ENCODE measurements at regions not wholly inside any gene's neighbourhood (a gene's known extent, or its start where the extent isn't known, plus 50 kb on each side); places are given as distances from the start of the nearest gene placed in this dataset.

GRCh38 chr13:80802946-80803345, 462.0 kb upstream of the SPRY2 start:
- H3K9me3 ChIP-seq: no peaks in the 10 kb centered on the region
- DNase-seq (ENCODE audit: low spot score): no peak
- no peaks in the 10 kb centered on the region for H3K4me1 ChIP-seq (replicated peaks)
- H3K27ac ChIP-seq: no peak overlapping the region
- no peak for TF ChIP-seq CTCF (IDR thresholded peaks at IDR 0.05)
- TF ChIP-seq POLR2A (IDR thresholded peaks at IDR 0.05): no peak
- TF ChIP-seq POLR2AphosphoS5 (IDR thresholded peaks at IDR 0.05): no peak
- H3K27me3 ChIP-seq (replicated peaks; ENCODE audit: insufficient read depth): no peaks in the 10 kb centered on the region
- WGBS: 80% methylated on average over 3 of the region's 3 CpGs
- no peak overlapping the region for H3K4me3 ChIP-seq
- intact Hi-C loops (cut with DNase I): no loop called here
- H3K36me3 ChIP-seq: no peaks in the 10 kb centered on the region

GRCh38 chr13:80798576-80799133, 457.7 kb upstream of the SPRY2 start:
- intact Hi-C loops (cut with DNase I): no loop called here
- Histone ChIP-seq H3K9me3 (no peaks in the 10 kb centered on the region), H3K27ac (no peak overlapping the region), H3K4me3 (no peak overlapping the region), H3K36me3 (no peaks in the 10 kb centered on the region), H3K27me3 (replicated peaks; ENCODE audit: insufficient read depth) (no peaks in the 10 kb centered on the region), H3K4me1 (replicated peaks) (no peaks in the 10 kb centered on the region)
- WGBS: 44% methylated on average over 1 of the region's 1 CpG
- TF ChIP-seq POLR2AphosphoS5 (IDR thresholded peaks at IDR 0.05) (no peak), CTCF (IDR thresholded peaks at IDR 0.05) (no peak), POLR2A (IDR thresholded peaks at IDR 0.05) (no peak)
- no peak for DNase-seq (ENCODE audit: low spot score)

GRCh38 chr13:80787604-80788003, 446.7 kb upstream of the SPRY2 start:
- Histone ChIP-seq H3K4me3 (no peak overlapping the region), H3K36me3 (no peaks in the 10 kb centered on the region), H3K27ac (no peak overlapping the region), H3K9me3 (no peaks in the 10 kb centered on the region), H3K27me3 (replicated peaks; ENCODE audit: insufficient read depth) (no peaks in the 10 kb centered on the region), H3K4me1 (replicated peaks) (no peaks in the 10 kb centered on the region)
- WGBS: 80% methylated on average over 1 of the region's 1 CpG
- TF ChIP-seq POLR2AphosphoS5 (IDR thresholded peaks at IDR 0.05) (no peak), CTCF (IDR thresholded peaks at IDR 0.05) (no peak), POLR2A (IDR thresholded peaks at IDR 0.05) (no peak)
- intact Hi-C loops (cut with DNase I): no loop called here
- DNase-seq (ENCODE audit: low spot score): no peak

GRCh38 chr13:80783926-80784565, 443.1 kb upstream of the SPRY2 start:
- no peak overlapping the region for H3K27ac ChIP-seq
- 58% methylated on average over 3 of the region's 3 CpGs for whole genome bisulfite sequencing
- no peaks in the 10 kb centered on the region for H3K36me3 ChIP-seq
- H3K9me3 ChIP-seq: no peaks in the 10 kb centered on the region
- H3K27me3 ChIP-seq (replicated peaks; ENCODE audit: insufficient read depth): no peaks in the 10 kb centered on the region
- TF ChIP-seq POLR2AphosphoS5 (IDR thresholded peaks at IDR 0.05) (no peak), POLR2A (IDR thresholded peaks at IDR 0.05) (no peak), CTCF (IDR thresholded peaks at IDR 0.05) (no peak)
- no peaks in the 10 kb centered on the region for H3K4me1 ChIP-seq (replicated peaks)
- DNase-seq (ENCODE audit: low spot score): no peak
- intact Hi-C loops (cut with DNase I): no loop called here
- H3K4me3 ChIP-seq: no peak overlapping the region

- 71% methylated on average over 1 of the region's 1 CpG for WGBS
- H3K27me3 ChIP-seq (replicated peaks; ENCODE audit: insufficient read depth): no peaks in the 10 kb centered on the region
- no peaks in the 10 kb centered on the region for H3K36me3 ChIP-seq
- H3K27ac ChIP-seq: no peak overlapping the region
- TF ChIP-seq POLR2AphosphoS5 (IDR thresholded peaks at IDR 0.05) (no peak), CTCF (IDR thresholded peaks at IDR 0.05) (no peak), POLR2A (IDR thresholded peaks at IDR 0.05) (no peak)
- no peak overlapping the region for H3K4me3 ChIP-seq
- no peak for DNase-seq (ENCODE audit: low spot score)
- intact Hi-C loops (cut with DNase I): no loop called here
- no peaks in the 10 kb centered on the region for H3K4me1 ChIP-seq (replicated peaks)
- H3K9me3 ChIP-seq: no peaks in the 10 kb centered on the region
Measured at GRCh38 chr13:80782441-80782840, 441.5 kb upstream of the SPRY2 start.
